NCI-H2196 (cell line): ENCODE measurements at regions not wholly inside any gene's neighbourhood (a gene's known extent, or its start where the extent isn't known, plus 50 kb on each side); places are given as distances from the start of the nearest gene placed in this dataset.

Source experiments
- DNase-seq: peaks from one replicate; lab custom pipeline; 2025; ENCODE audit not compliant: unreplicated experiment; lab: John Stamatoyannopoulos, UW

GRCh38 chr3:152051501-152052404 is 178.3 kb downstream of the SUCNR1 start:
- peak; percentile 80 for DNase-seq

- no peak for DNase-seq
Observed at GRCh38 chr3:152053866-152054265, 180.4 kb downstream of the SUCNR1 start.

GRCh38 chr3:152054315-152054714 is 180.9 kb downstream of the SUCNR1 start:
- DNase-seq = no peak

GRCh38 chr3:152056073-152056472 is 182.6 kb downstream of the SUCNR1 start:
- no peak for DNase-seq

GRCh38 chr3:152056481-152056880 is 183.0 kb downstream of the SUCNR1 start:
- DNase-seq = no peak

GRCh38 chr3:152056987-152057386 is 183.5 kb downstream of the SUCNR1 start:
- no peak for DNase-seq

- DNase-seq = no peak
Observed at GRCh38 chr3:152058856-152059255, 185.4 kb downstream of the SUCNR1 start.

GRCh38 chr3:152060701-152061100 is 187.3 kb downstream of the SUCNR1 start:
- DNase-seq = peak; percentile 65

GRCh38 chr3:152061296-152061695 is 187.9 kb downstream of the SUCNR1 start:
- no peak for DNase-seq

GRCh38 chr3:152069871-152070270 is 196.4 kb downstream of the SUCNR1 start:
- no peak for DNase-seq

- DNase-seq = no peak
Observed at GRCh38 chr3:152071315-152071714, 197.4 kb upstream of the MBNL1 start.

- no peak for DNase-seq
Observed at GRCh38 chr3:152071924-152072323, 196.8 kb upstream of the MBNL1 start.

GRCh38 chr3:152073267-152073666 is 195.5 kb upstream of the MBNL1 start:
- no peak for DNase-seq

- DNase-seq = no peak
Observed at GRCh38 chr3:152076148-152076547, 192.6 kb upstream of the MBNL1 start.

GRCh38 chr3:152079980-152080379 is 188.7 kb upstream of the MBNL1 start:
- DNase-seq = no peak

- no peak for DNase-seq
Observed at GRCh38 chr3:152083135-152083534, 185.6 kb upstream of the MBNL1 start.

- DNase-seq = no peak
Observed at GRCh38 chr3:152084441-152085158, 184.1 kb upstream of the MBNL1 start.

- DNase-seq = no peak
Observed at GRCh38 chr3:152087153-152087552, 181.6 kb upstream of the MBNL1 start.

GRCh38 chr3:152089528-152089927 is 179.2 kb upstream of the MBNL1 start:
- DNase-seq = no peak

- DNase-seq = no peak
Observed at GRCh38 chr3:152091725-152092124, 177.0 kb upstream of the MBNL1 start.

GRCh38 chr3:152093901-152094300 is 174.8 kb upstream of the MBNL1 start:
- no peak for DNase-seq

GRCh38 chr3:152094406-152094805 is 174.3 kb upstream of the MBNL1 start:
- DNase-seq = no peak
